Gastrocnemius medialis (tissue), 4 donors: ENCODE measurements at regions not wholly inside any gene's neighbourhood (a gene's known extent, or its start where the extent isn't known, plus 50 kb on each side); places are given as distances from the start of the nearest gene placed in this dataset.

ENCODE experiments used
- POLR2A ChIP-seq, 2 donors: fragments of 450-650 bp; IDR thresholded peaks; one replicate each; pipeline ENCODE4 v1.6.1; 2017; ENCODE audit warnings: antibody characterized with exemption in 2 of 2, mild to moderate bottlenecking in 2 of 2, moderate library complexity in 2 of 2
- TF ChIP-seq, protein P1 (sequence below), 5 experiments: fragments of 450-650 bp in 3 of 5; fragments of 200-600 bp in 2 of 5; sonication (generic) in 2 of 5; IDR thresholded peaks in 4 of 5; conservative IDR thresholded peaks in 1 of 5; 1 replicate in 4 of 5; 2 replicates in 1 of 5; pipeline ENCODE4 v1.5.1; 2016 to 2019; ENCODE audit warnings: antibody characterized with exemption in 5 of 5, mild to moderate bottlenecking in 3 of 5, moderate library complexity in 3 of 5

DNA sequence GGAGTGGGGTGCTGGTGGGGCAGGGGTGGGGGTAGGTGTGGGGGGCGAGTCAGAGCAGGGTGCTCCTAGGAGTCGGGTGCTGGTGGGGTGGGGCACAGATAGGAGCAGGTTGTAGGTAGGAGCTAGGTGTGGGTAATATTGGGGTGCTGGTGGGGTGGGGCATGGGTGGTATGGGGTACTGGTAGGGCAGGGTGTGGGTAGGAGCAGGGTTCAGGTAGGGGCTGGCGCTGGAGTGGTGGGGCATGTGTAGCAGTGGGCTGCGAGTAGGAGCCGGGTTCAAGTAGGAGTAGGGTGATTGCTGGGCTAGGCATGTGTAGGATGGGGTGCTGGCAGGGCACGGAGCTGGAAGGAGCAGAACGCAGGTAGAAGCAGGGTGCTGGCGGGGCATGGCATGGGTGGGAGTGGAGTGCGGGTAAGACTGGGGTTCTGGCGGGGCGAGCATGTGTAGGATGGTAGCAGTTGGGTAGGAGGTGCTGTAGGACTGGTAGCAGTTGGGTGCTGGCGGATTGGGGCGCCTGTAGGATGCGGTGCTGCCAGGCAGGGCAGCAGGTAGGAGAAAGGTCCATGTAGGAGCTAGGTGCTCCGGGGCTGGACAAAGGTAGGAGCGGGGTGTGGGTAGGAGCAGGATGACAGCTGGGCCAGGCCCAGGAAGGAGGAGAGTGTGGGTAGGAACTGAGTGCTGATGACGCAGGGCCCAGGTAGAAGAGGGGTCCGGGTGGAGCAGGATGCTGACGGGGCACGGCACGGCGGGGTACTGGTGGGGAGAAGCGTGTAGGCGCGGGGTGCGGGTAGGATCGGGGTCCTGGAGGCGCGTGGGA, 105.5 kb upstream of the SIMC1 start:
- no peak for TF ChIP-seq POLR2A (IDR thresholded peaks at IDR 0.05)
- TF ChIP-seq, protein P1, sequence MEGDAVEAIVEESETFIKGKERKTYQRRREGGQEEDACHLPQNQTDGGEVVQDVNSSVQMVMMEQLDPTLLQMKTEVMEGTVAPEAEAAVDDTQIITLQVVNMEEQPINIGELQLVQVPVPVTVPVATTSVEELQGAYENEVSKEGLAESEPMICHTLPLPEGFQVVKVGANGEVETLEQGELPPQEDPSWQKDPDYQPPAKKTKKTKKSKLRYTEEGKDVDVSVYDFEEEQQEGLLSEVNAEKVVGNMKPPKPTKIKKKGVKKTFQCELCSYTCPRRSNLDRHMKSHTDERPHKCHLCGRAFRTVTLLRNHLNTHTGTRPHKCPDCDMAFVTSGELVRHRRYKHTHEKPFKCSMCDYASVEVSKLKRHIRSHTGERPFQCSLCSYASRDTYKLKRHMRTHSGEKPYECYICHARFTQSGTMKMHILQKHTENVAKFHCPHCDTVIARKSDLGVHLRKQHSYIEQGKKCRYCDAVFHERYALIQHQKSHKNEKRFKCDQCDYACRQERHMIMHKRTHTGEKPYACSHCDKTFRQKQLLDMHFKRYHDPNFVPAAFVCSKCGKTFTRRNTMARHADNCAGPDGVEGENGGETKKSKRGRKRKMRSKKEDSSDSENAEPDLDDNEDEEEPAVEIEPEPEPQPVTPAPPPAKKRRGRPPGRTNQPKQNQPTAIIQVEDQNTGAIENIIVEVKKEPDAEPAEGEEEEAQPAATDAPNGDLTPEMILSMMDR (IDR thresholded peaks at IDR 0.05 in 4 of 5, conservative IDR thresholded peaks at IDR 0.05 in 1 of 5) = no peak
